Muscle of arm (tissue), 1 donor: ENCODE measurements at regions not wholly inside any gene's neighbourhood (a gene's known extent, or its start where the extent isn't known, plus 50 kb on each side); places are given as distances from the start of the nearest gene placed in this dataset.

ENCODE experiments used
- DNase-seq: peaks from one replicate; pipeline ENCODE4 v3.0.0-alpha.2; 2013

DNA sequence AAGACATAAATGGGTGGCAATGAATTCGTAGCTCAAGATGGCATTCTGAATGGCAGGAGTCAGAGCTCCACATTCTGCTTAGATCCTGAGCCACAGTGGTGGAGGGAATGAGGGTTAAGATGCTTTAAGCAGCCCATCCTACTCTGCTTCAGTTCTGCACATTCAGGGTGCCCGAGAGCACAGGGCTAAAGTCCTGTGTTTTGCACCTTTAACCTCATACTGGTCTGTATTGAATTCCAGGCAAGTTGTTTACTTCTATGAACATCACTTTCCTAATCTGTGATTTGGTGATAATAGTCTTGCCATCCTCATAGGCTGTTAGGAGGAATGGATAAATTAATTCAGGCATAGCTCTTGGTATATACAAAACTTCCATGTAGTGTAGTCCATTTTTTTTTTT, 321.6 kb upstream of the CD180 start:
- no peak for DNase-seq

DNA sequence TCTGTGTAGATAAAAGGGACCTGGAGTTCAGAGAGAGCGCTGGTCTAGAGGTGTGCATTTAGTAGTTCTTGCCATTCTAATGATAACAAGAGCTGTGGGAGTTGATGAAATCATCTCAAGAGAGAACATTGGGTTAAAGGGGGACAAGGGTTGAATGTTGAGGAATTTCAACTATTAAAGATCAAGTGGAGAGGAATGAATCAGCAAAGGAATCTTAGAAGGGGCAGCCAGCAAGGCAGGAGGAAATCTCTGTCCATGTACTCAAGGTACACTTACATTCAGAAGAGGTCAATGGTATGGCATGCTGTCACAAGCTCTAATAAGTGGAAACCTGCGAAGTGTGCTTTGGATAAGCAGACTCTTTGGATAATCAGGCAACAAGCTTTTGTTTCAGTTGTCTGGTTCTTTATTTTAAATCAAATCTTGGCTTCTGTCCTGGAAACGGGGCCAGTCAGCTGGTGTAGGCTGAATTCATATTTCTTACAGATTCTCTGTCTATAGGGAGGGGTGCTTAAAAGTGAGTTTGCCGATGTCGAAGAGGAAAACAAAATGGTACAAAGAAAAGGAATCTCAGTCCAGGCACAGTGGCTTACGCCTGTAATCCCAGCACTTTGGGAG, 320.5 kb upstream of the CD180 start:
- no peak for DNase-seq

DNA sequence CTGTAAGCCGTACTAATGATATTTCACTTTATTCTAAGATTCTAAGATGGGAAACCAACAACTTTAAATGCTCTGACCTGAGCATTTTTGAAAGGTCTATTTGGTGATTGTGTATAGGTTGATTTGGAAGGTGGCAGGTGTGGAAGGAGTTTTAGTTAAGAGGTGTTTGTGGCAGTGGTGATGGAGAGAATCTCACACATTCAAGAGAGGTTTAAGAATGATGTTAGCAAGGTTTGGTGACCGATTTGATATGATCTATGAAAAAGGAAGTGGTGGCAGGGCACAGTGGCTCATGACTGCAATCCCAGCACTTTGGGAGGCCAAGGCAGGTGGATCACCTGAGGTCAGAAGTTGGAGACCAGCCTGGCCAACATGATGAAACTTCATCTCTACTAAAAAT, 319.2 kb upstream of the CD180 start:
- DNase-seq = no peak

DNA sequence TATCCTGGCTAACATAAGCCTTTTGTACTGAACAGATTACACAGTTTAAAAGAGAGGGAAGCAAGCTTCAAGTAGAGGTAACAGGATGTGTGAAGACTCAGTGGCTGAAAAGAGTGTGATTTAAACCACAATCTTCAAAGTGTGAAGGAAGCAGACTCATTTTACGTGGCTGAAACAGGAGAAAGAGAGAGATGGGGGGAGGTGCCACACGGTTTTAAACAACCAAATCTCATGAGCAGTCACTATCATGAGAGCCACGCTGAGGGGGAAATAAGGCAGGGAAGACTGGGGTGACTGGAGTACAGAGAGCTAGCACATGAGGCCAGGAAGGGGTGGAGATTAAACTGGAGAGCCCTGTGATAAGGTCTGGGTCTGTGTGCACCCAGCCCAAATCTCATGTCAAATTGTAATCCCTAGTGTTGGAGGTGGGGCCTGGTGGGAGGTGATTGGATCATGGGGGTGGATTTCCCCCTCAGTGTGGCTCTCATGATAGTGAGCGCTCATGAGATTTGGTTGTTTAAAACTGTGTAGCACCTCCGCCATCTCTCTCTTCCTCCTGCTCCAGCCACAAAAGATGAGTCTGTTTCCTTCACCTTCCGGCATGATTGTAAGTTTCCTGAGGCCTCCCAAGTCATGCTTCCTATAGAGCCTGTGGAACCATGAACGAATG, 318.6 kb upstream of the CD180 start:
- DNase-seq = no peak

DNA sequence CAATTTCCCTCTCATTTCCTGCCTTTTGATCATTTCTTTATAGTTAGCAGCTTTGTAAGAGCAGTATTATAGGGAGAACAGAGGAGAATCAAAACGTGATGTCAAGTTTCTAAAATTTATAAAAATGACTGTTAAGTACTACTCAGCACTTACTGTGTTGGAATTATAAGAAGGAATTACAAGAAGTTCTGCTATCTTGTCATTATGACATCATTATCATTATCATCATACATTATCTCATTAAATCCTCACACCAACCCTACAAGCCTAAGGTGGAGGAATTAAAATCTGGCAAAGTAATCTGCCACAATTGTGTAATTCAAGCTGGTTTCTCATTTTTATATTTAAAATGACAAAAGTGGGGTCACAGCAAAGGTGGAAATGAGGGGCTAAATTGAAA, 316.2 kb upstream of the CD180 start:
- DNase-seq = no peak

DNA sequence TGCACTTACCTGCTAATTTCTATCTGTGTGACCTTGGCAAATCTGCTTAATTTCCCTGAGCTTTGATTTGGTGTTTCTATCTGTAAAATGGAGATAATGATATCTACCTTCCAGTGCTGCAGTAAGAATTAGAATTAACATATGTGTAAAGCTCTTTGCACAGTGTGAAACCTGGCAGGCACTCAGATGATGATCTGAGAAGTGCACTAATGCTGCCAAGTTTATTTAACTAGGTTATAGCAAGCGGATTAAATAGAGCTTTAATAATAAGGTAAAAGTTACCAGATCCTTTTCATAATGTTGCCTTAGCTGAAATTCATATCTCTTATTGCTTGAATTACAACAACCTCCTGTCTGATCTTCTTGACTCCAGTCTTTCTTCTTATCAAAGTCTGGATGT, 315.3 kb upstream of the CD180 start:
- no peak for DNase-seq

DNA sequence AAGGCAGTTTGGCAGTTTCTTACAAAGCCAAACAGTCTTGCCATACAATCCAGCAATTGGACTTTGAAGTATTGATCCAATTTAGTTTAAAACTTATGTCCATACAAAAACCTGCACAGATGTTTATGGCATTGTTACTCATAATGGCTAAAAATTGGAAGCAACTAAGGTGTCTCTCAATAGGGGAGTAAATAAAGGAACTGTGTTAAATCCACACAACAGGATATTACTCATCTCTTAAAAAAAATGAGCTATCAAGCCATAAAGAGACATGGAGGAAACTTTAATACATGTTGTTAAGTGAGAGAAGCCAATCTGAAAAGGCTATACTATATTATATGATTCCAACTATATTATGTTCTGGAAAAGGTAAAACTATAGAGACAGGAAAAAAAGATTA, 313.6 kb upstream of the CD180 start:
- no peak for DNase-seq

DNA sequence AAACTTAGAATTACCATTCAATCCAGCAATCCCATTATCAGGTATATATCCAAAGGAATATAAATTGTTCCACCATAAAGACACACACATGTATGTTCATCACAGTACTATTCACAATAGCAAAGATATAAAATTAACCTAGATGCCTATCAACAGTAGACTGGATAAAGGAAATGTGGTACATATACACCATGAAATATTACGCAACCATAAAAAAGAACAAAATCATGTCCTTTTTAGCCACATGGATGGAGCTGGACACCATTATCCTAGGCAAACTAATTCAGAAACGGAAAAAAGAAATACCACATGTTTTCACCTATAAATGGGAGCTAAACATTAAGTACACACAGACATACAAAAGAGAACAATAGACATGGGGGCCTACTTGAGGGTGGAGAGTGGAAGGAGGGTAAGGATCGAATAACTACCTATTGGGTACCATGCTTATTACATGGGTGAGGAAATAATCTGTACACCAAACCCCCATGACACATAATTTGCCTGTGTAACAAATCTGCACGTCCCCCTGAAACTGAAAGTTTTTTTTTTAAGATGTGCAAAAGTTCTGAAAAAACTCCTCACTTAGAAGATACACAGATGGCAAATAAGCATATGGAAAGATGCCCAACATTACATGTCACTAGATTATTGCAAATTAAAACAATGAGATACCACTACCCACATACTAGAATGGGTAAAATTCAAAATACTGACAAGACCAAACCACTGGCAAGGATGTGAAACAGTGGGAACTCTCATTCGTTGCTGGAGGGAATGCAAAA, 313.0 kb upstream of the CD180 start:
- no peak for DNase-seq

DNA sequence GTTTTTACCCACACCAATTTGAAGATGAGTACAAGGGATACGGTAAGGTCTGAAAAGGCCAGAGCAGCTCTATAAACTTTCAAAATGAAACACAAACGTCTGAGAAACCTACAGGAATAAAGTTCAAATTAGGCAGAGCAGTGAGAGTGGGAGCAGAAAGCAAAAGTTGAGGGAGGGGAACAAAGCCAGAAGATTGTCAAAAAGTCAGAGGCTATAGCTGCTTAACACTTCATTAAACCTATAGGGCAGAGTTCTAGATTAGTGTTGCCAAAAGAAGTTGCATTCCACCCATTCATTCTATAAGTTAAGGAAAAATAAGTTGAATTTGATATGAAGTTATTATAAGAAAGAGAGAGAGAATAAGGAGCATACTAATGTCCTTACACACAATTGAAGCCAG, 309.6 kb upstream of the CD180 start:
- DNase-seq = no peak

DNA sequence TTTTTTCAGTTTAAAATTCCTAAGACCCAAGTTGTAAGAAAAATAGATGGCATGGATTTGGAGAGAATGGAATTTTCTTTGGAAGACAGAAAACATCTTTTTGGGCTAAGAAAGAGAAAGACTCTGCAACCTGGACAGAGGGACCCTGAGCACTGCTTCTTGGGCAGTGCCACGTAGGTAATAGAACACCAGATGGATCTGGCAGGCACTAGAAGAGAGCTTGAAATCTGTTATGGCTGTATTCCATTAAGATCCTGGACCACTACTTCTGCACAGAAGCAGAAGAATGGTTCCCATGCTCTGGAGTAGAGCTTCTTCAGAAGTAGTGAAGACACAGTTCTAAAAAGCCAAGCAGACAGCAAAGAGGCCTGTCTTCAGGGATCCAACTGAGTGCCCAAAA, 306.4 kb upstream of the CD180 start:
- no peak for DNase-seq

DNA sequence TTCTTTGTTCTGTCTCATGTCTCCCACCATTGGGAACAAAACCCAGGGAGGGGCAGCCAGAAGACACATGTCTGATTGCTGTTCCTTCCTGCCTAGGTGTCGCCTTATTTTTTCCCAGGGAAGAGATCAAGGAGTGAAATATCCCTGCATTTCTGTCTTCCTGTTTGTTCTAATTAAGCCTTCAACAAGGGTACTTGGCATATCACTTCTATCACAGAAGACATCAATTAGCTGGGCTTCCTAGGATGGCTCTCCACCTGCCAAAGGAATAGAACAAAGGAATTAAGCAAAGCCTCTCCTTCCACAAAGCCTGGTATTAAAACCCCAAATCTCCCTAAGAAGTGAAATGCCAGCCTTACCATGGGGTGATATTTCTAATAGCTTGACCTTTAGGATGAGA, 299.5 kb upstream of the CD180 start:
- DNase-seq = no peak

DNA sequence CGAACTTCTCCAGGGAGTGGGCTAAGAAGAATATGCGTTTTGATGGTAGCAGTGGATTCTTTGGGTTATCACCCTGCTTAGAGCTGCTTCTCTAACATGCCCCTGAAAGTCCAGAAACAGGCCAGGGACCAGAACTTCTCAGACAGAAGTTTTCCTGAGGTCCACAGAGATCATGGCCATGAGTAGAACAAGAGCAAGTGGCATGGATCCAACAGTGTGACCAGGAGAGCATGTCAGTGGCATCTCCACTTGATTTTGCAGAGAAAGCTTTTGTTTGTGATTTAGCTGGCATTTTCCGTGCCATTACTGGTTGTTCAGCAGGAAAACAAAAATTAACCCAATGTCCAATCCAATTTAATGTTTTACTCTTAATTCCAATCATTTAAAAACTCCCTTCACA, 298.5 kb upstream of the CD180 start:
- no peak for DNase-seq

DNA sequence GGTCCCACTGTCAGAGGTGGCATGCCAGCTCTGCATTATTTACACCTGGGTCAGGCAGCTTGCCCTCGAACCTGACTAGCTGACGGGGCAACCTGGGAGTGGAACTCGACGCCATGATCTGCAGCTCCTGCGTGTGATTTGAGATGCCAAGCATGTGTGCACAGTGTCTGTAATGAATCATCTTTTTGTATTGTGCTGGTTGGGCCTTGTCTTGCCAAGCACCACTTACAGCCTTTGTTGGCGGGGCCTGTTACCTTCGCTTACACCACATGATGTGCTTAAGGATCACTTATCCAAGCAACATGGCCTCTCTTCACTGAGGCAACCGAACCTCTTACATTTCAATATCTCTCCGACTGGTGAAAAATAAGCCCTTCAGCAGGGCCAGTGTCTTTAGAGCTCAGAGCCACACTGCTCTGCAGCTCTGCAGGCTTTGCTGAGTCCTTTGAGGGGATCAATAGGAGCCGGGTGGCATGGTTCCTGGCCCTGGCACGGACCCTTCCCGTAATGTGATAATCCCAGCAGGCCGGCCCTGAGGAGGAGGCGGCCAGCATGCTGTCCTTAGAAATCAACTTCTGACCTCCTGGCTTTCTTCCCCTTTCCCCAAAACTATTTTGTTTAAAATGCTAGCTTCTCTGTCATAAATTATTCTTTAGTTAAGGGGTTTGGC, 297.7 kb upstream of the CD180 start:
- DNase-seq = no peak

DNA sequence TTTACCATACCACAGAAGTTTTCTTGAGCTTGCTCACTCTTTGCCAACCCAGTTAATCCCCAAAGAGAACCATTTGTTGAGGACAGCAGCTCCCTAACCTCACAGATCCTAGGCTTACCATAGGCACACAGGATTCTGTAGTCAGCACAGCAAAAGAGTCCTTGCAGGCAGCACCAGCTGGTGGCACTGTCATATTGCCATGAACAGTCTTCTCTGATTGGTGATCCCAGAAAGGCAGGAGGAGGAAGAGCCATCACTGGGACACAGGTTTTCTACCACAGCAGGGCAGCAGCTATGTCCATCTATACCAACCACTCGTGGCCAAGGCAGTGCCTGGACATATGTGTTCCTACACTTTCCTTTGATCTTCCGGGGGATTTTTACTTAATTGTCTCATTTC, 297.1 kb upstream of the CD180 start:
- no peak for DNase-seq

DNA sequence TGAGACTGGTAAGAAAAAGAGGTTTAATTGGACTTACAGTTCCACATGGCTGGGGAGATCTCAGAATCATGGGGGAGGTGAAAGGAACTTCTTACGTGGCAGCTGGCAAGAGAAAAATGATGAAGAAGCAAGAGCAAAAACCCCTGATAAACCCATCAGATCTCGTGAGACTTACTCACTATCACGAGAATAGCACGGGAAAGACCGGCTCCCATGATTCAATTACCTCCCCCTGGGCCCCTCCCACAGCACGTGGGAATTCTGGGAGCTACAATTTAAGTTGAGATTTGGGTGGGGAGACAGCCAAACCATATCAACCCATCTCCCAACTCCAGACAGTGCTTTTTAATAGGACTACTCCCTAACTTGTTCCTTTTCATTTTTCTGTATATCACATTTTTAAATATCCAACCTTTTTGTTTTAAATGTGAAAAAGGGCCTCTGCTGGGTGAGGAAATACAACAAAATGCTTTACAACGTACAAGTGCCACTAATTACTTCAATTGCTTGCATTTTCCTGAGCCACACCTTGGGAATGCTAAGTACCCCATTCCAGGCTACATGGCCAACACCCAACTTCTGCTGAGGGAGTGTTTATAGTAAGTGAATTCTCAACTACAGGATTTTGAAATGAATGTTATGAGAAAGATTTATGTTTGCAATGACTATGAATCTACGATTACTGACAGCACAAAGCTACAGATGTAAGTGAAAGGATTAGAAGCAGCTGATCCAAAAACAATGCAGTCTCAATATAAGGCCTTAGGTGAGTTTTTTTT, 294.1 kb upstream of the CD180 start:
- DNase-seq = no peak

DNA sequence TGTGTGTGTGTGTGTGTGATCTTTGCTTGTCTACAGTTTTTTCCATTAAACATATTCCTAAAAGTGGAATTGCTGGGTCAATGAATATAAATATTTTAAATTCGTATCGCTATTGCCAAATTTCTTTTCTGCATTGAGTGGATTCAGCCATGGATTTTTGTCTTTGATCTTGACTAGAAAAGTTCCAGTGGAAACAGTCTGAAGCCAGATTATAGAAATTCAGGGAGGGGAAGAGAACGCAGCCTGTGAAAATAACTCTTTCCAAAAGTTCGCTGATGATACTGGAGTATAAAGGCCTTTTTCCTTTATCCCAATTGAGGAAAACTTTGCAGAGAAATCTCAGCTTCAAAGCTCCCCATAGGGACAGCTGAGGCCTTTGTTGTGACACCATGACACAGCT, 292.3 kb upstream of the CD180 start:
- DNase-seq = no peak

DNA sequence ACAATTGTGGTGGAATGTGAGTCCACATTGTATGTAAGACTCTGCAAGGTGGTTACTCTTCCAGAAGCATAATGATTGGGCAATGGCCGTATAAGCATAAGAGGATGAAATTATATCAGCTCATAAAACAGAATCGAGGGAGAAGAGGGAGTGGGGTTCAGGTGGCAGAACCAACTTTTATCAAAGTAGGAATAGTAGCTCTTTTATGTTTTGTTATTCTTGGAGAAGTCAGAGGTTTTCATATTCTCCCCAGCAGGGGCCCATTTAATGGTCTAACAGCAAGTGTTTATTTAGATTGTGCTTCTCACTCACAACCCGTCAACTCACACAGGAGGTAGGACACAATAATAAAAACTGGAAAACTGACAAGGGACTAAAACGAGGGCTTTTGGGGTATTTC, 291.3 kb upstream of the CD180 start:
- no peak for DNase-seq

DNA sequence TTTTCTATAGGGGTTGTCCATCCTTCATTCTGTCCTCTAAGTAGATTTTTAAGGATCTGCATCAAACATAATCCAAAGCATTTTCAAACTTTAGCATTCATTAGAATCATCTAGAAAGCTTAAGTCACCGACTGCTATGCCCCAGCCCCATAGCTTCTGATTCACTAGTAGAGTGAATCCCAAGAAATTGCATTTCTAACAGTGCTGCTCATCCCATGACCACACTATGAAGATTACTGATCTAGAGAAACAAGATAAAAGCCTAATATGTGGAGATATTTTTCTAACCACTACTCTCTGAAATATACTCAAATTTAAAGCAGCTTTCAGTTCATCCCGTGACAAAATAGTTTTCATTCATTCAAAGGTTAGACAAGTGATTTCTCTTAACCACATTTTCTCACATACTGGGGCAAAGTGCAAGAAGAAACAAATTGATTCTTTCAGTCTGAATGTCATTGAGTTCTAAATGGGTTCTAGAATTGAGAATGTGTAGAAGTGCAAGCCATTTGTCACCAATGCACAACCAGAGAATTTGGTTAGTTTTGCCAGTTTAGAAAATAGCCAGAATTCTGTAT, 286.9 kb upstream of the CD180 start:
- DNase-seq = no peak

DNA sequence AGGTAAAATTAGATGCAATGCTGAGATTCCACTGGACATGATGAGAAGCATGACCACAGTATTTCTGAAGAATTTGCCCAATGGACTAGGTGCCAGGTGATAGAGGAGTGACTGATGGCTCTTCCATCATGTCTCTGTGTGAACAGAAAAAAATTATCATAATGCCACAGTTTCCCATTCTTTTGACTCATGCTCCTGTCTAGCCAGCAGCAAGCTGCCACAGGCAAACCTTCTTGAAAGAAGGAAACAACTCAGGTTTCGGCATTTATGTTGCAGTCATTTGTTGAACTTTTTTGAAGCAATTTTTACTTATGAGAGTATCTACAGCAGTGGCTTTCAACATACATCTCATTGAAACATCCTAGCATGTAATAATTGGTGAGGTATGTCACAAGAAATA, 284.8 kb upstream of the CD180 start:
- DNase-seq = no peak

DNA sequence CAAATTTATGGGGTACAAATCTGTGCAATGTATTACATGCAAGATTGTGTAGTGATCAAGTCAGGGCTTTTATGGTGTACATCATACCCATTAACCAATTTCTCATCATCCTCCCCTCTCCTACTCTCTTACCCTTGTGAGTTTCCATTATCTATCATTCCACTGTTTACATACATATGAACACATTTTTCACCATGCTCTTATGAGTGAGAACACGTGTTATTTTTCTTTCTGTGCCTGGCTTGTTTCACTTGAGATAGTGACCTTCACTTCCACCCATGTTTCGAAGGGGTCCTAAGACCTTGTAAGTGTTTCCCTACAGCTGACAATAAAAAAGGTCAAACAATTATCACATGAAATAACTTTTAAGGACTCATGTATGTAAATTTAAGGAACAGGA, 281.7 kb upstream of the CD180 start:
- DNase-seq = no peak

DNA sequence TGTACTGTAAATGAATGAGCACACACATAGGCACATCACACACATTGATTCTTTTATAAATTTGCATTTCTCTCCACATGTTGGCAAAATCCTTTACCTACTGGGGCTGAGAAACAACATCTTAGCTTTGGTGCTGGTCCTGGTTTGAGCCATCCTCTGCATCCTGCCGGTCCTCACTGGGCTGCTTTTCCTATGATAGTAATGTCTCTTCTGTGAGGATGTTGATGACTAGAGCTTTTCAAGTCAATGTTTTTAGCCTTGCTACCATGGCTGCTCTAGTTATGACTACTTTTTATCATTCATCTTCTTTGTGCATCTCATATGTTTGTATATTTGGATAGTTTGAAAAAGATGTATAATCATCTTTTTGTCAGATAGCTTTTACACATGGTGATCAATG, 280.4 kb upstream of the CD180 start:
- DNase-seq = no peak

DNA sequence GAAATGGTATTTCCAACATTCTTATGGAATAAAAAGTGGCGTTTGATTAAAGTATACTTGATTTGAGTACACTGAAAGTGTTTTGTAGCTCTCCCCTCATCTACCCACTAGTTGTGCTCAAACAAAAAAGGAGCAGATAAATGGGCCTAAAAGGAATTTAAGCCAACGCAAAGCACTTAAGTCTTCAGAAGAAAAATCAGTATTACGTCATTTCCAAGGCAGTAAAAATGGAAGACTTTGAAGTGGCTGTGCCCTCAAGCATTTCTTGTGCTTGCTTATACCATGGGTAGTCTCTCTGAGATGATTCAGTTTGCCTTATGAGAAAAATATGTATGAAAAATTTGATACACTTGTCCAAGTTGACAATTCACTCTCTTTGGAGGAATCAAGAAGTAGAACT, 279.9 kb upstream of the CD180 start:
- no peak for DNase-seq
